H9 (cell line): ENCODE measurements at regions not wholly inside any gene's neighbourhood (a gene's known extent, or its start where the extent isn't known, plus 50 kb on each side); places are given as distances from the start of the nearest gene placed in this dataset.

Experiments
- DNase-seq: peaks from one replicate; pipeline ENCODE4 v3.0.0-alpha.2; 2017
- H2AFZ ChIP-seq: one replicate; pipeline ENCODE4 v1.6.1; 2013; ENCODE audit warnings: mild to moderate bottlenecking, low read length, control low read depth, moderate library complexity
- H2AK5ac ChIP-seq: 2 replicates; pipeline ENCODE4 v1.6.1; 2013; ENCODE audit warnings: low read length, control low read depth, mixed read lengths; ENCODE audit not compliant: insufficient read length
- H2BK120ac ChIP-seq: one replicate; pipeline ENCODE4 v1.6.1; 2013; ENCODE audit warnings: low read depth, mild to moderate bottlenecking, low read length, control low read depth, inconsistent platforms; ENCODE audit not compliant: poor library complexity, severe bottlenecking
- H2BK12ac ChIP-seq: 2 replicates; pipeline ENCODE4 v1.6.1; 2013; ENCODE audit warnings: low read length, control low read depth, mixed read lengths, low read depth; ENCODE audit not compliant: insufficient read length
- H2BK15ac ChIP-seq: 2 replicates; pipeline ENCODE4 v1.6.1; 2013; ENCODE audit warnings: low read depth, low read length, control low read depth
- H2BK20ac ChIP-seq: one replicate; pipeline ENCODE4 v1.6.1; 2013; ENCODE audit warnings: low read depth, mild to moderate bottlenecking, low read length, control low read depth, inconsistent platforms; ENCODE audit not compliant: poor library complexity, severe bottlenecking
- H2BK5ac ChIP-seq: 2 replicates; pipeline ENCODE4 v1.6.1; 2013; ENCODE audit warnings: low read length, control low read depth, mixed read lengths; ENCODE audit not compliant: insufficient read length
- H3K14ac ChIP-seq: 2 replicates; pipeline ENCODE4 v1.6.1; 2013; ENCODE audit warnings: low read length, control low read depth; ENCODE audit not compliant: insufficient read depth
- H3K18ac ChIP-seq: 2 replicates; pipeline ENCODE4 v1.6.1; 2013; ENCODE audit warnings: low read depth, mild to moderate bottlenecking, mixed read lengths, low read length, control low read depth; ENCODE audit not compliant: insufficient read length
- H3K23ac ChIP-seq: 2 replicates; pipeline ENCODE4 v1.6.1; 2013; ENCODE audit warnings: low read length, control low read depth, mixed read lengths, low read depth; ENCODE audit not compliant: insufficient read length
- H3K23me2 ChIP-seq: 2 replicates; pipeline ENCODE4 v1.6.1; 2013; ENCODE audit warnings: low read depth, mild to moderate bottlenecking, mixed read lengths, low read length, control low read depth; ENCODE audit not compliant: insufficient read length, poor library complexity, severe bottlenecking
- H3K27ac ChIP-seq: 2 replicates; pipeline ENCODE4 v1.5.1; 2013; ENCODE audit warnings: low read length, control low read depth, mixed read lengths, low read depth; ENCODE audit not compliant: insufficient read length
- H3K27me3 ChIP-seq: 2 replicates; pipeline ENCODE4 v1.6.1; 2013; ENCODE audit warnings: low read length, control low read depth, inconsistent platforms; ENCODE audit not compliant: insufficient read depth
- H3K4ac ChIP-seq: 2 replicates; pipeline ENCODE4 v1.6.1; 2013; ENCODE audit warnings: low read depth, mild to moderate bottlenecking, control low read depth, inconsistent platforms, low read length, moderate library complexity
- H3K4me1 ChIP-seq: 2 replicates; pipeline ENCODE4 v1.6.1; 2013; ENCODE audit warnings: low read length, control low read depth, inconsistent platforms; ENCODE audit not compliant: insufficient read depth
- H3K4me2 ChIP-seq: 2 replicates; pipeline ENCODE4 v1.6.1; 2013; ENCODE audit warnings: low read length, control low read depth, mixed read lengths; ENCODE audit not compliant: insufficient read length, insufficient read depth
- H3K56ac ChIP-seq: 2 replicates; pipeline ENCODE4 v1.6.1; 2013; ENCODE audit warnings: low read depth, mild to moderate bottlenecking, mixed read lengths, low read length, control low read depth; ENCODE audit not compliant: insufficient read length
- H3K79me1 ChIP-seq: 2 replicates; pipeline ENCODE4 v1.6.1; 2013; ENCODE audit warnings: low read depth, mild to moderate bottlenecking, moderate library complexity, low read length, control low read depth, inconsistent platforms; ENCODE audit not compliant: insufficient read depth, poor library complexity, severe bottlenecking
- H3K79me2 ChIP-seq: 2 replicates; pipeline ENCODE4 v1.6.1; 2013; ENCODE audit warnings: low read length, control low read depth, inconsistent platforms; ENCODE audit not compliant: insufficient read depth
- H3K9ac ChIP-seq: 2 replicates; pipeline ENCODE4 v1.6.1; 2013; ENCODE audit warnings: low read length, control low read depth, mixed read lengths; ENCODE audit not compliant: insufficient read length; ENCODE audit errors: extremely low read depth
- H3K9me3 ChIP-seq: one replicate; pipeline ENCODE4 v1.6.1; 2013; ENCODE audit warnings: low read depth, low read length, inconsistent platforms; ENCODE audit not compliant: control insufficient read depth
- H3T11ph ChIP-seq: one replicate; pipeline ENCODE4 v1.6.1; 2013; ENCODE audit warnings: mild to moderate bottlenecking, low read length, control low read depth, inconsistent platforms
- H4K20me1 ChIP-seq: one replicate; pipeline ENCODE4 v1.6.1; 2013; ENCODE audit not compliant: control insufficient read depth, insufficient read length, insufficient read depth
- H4K5ac ChIP-seq: 2 replicates; pipeline ENCODE4 v1.6.1; 2013; ENCODE audit warnings: low read depth, mild to moderate bottlenecking, mixed read lengths, low read length, control low read depth; ENCODE audit not compliant: insufficient read length
- H4K8ac ChIP-seq: replicated peaks from 2 replicates; pipeline ENCODE4 v1.6.1; 2013; ENCODE audit warnings: low read length, control low read depth, mixed read lengths, low read depth; ENCODE audit not compliant: insufficient read length
- H4K91ac ChIP-seq: 2 replicates; pipeline ENCODE4 v1.6.1; 2013; ENCODE audit warnings: low read depth, mild to moderate bottlenecking, moderate library complexity, mixed read lengths, low read length, control low read depth; ENCODE audit not compliant: insufficient read length
- H3K27ac Mint-ChIP-seq, 3 experiments: 2 replicates in 2 of 3; 3 replicates in 1 of 3; pipeline ENCODE4 v1.8.0; 2020 to 2021; ENCODE audit warnings: mixed read lengths in 3 of 3, mild to moderate bottlenecking in 1 of 3, moderate library complexity in 1 of 3
- H3K27me3 Mint-ChIP-seq: 2 replicates; pipeline ENCODE4 v1.8.0; 2021; ENCODE audit warnings: low read depth, mild to moderate bottlenecking, moderate library complexity, mixed read lengths
- H3K36me3 Mint-ChIP-seq, 3 experiments: 2 replicates in 2 of 3; 3 replicates in 1 of 3; pipeline ENCODE4 v1.8.0; 2020 to 2021; ENCODE audit warnings: low read depth in 3 of 3, mixed read lengths in 3 of 3; ENCODE audit not compliant: insufficient read depth in 1 of 3
- H3K4me1 Mint-ChIP-seq, 2 experiments: 2 replicates each; pipeline ENCODE4 v1.8.0; 2020; ENCODE audit warnings: mixed read lengths in 2 of 2
- H3K4me3 Mint-ChIP-seq, 2 experiments: 2 replicates in 1 of 2; 3 replicates in 1 of 2; pipeline ENCODE4 v1.8.0; 2020 to 2021; ENCODE audit warnings: mild to moderate bottlenecking in 2 of 2, mixed read lengths in 2 of 2, moderate library complexity in 1 of 2
- H3K9me3 Mint-ChIP-seq, 2 experiments: 2 replicates in 1 of 2; 3 replicates in 1 of 2; pipeline ENCODE4 v1.8.0; 2020; ENCODE audit warnings: mild to moderate bottlenecking in 2 of 2, mixed read lengths in 2 of 2, moderate library complexity in 1 of 2
- CTCF ChIP-seq: fragments of 200-600 bp; sonication (generic); conservative IDR thresholded peaks from 3 replicates; pipeline ENCODE4 v1.8.0; 2021; ENCODE audit warnings: antibody characterized with exemption, mild to moderate bottlenecking
- WGBS: extraction: QIAGEN DNeasy Blood & Tissue Kit; methylation state at CpG from one replicate; pipeline ENCODE4 v1.1.7; 2013; ENCODE audit warnings: missing lambda C conversion rate, low lambda C conversion rate, mixed read lengths; ENCODE audit not compliant: insufficient read length; ENCODE audit errors: extremely low coverage; 5-methylcytosine and 5-hydroxymethylcytosine counted together

GRCh38 chr4:124509151-124509550 lies 203.4 kb downstream of the ANKRD50 start:
- no peak overlapping the region for H2BK15ac ChIP-seq
- no peaks in the 10 kb centered on the region for H4K20me1 ChIP-seq
- H3K27ac Mint-ChIP-seq = no peak overlapping the region
- H4K5ac ChIP-seq = no peak overlapping the region
- H3K79me2 ChIP-seq = no peaks in the 10 kb centered on the region
- no peak overlapping the region for H3T11ph ChIP-seq
- no peaks in the 10 kb centered on the region for H3K79me1 ChIP-seq
- no peak overlapping the region for H3K27ac ChIP-seq
- no peaks in the 10 kb centered on the region for H3K4me1 Mint-ChIP-seq
- no peak overlapping the region for H3K9ac ChIP-seq
- H3K18ac ChIP-seq = no peak overlapping the region
- no peak overlapping the region for H3K56ac ChIP-seq
- H3K14ac ChIP-seq = no peak overlapping the region
- H3K9me3 ChIP-seq = no peaks in the 10 kb centered on the region
- H2AK5ac ChIP-seq = no peak overlapping the region
- H3K4me3 Mint-ChIP-seq = no peak overlapping the region
- no peaks in the 10 kb centered on the region for H3K27me3 ChIP-seq
- WGBS = no CpG with 5 or more reads among the region's 2 CpGs
- no peak overlapping the region for H4K91ac ChIP-seq
- H3K4ac ChIP-seq = no peak overlapping the region
- no peak for TF ChIP-seq CTCF
- H4K8ac ChIP-seq = no peak overlapping the region
- H2AFZ ChIP-seq = no peak overlapping the region
- no peaks in the 10 kb centered on the region; the same call in 1 of the 2 replicates for H3K4me1 ChIP-seq
- no peak overlapping the region for H2BK120ac ChIP-seq
- no peaks in the 10 kb centered on the region for H3K36me3 Mint-ChIP-seq
- no peak overlapping the region for H3K23ac ChIP-seq
- no peak overlapping the region for H2BK12ac ChIP-seq
- H3K23me2 ChIP-seq = no peaks in the 10 kb centered on the region
- H3K9me3 Mint-ChIP-seq = no peaks in the 10 kb centered on the region
- no peak overlapping the region for H3K4me2 ChIP-seq
- no peak for DNase-seq
- H2BK20ac ChIP-seq = no peak overlapping the region
- no peak overlapping the region for H2BK5ac ChIP-seq
- no peaks in the 10 kb centered on the region for H3K27me3 Mint-ChIP-seq
